H1 (cell line): ENCODE measurements at regions not wholly inside any gene's neighbourhood (a gene's known extent, or its start where the extent isn't known, plus 50 kb on each side); places are given as distances from the start of the nearest gene placed in this dataset.

Source experiments
- CTCF ChIA-PET: fragments of 300-600 bp; sonication (Branson Sonifier 250); formaldehyde crosslinking; loops from one replicate; lab custom pipeline; 2021; ENCODE audit not compliant: partially characterized antibody; lab: Charles Lee
- POLR2A ChIA-PET: fragments of 300-600 bp; sonication (Branson Sonifier 250); formaldehyde crosslinking; loops from one replicate; lab custom pipeline; 2021; ENCODE audit warnings: inconsistent platforms; ENCODE audit not compliant: partially characterized antibody; lab: Charles Lee
- DNase-seq, 2 experiments: peaks; one replicate each; pipeline versions ENCODE4 v3.0.0 to v3.0.0-alpha.2; 2010 to 2022; ENCODE audit warnings: low spot score in 2 of 2, low read depth in 1 of 2, mixed read lengths in 1 of 2
- FAIRE-seq: peaks from 2 replicates; lab custom pipeline; 2011; peaks lifted over from hg19 to GRCh38; lab: Jason Lieb, UNC
- H2AFZ ChIP-seq: 2 replicates; pipeline ENCODE4 v1.8.1; 2012; ENCODE audit warnings: low read length, inconsistent platforms
- H2AK5ac ChIP-seq: 2 replicates; pipeline ENCODE4 v1.6.1; 2013; ENCODE audit warnings: low read depth, low read length
- H2BK120ac ChIP-seq: replicated peaks from 2 replicates; pipeline ENCODE3; 2013; ENCODE audit warnings: low read depth, low read length, inconsistent platforms
- H2BK12ac ChIP-seq: 2 replicates; pipeline ENCODE4 v1.6.1; 2013; ENCODE audit warnings: low read depth, low read length
- H2BK15ac ChIP-seq: 2 replicates; pipeline ENCODE4 v1.6.1; 2013; ENCODE audit warnings: low read length
- H2BK20ac ChIP-seq: 2 replicates; pipeline ENCODE4 v1.6.1; 2013; ENCODE audit warnings: low read length
- H2BK5ac ChIP-seq: 2 replicates; pipeline ENCODE4 v1.6.1; 2013; ENCODE audit warnings: low read depth, low read length
- H3K14ac ChIP-seq: 2 replicates; pipeline ENCODE4 v1.6.1; 2013; ENCODE audit warnings: inconsistent platforms; ENCODE audit not compliant: insufficient read length
- H3K18ac ChIP-seq: 2 replicates; pipeline ENCODE4 v1.6.1; 2013; ENCODE audit warnings: low read length; ENCODE audit errors: extremely low read depth
- H3K23ac ChIP-seq: 2 replicates; pipeline ENCODE4 v1.6.1; 2013; ENCODE audit warnings: inconsistent platforms; ENCODE audit not compliant: insufficient read length
- H3K23me2 ChIP-seq: 2 replicates; pipeline ENCODE4 v1.6.1; 2013; ENCODE audit warnings: low read depth, low read length
- H3K27ac ChIP-seq: 2 replicates; pipeline ENCODE4 v1.6.1; 2011; ENCODE audit warnings: low read depth, low read length, inconsistent platforms
- H3K27me3 ChIP-seq, 4 experiments: replicated peaks in 1 of 4; 1 replicate in 1 of 4; 2 replicates in 3 of 4; pipeline versions ENCODE4 v1.6.1 to v1.8.1; 2011 to 2013; ENCODE audit warnings: low read length in 3 of 4, mild to moderate bottlenecking in 3 of 4, inconsistent platforms in 2 of 4, mixed read lengths in 2 of 4, moderate library complexity in 1 of 4; ENCODE audit not compliant: control insufficient read depth in 3 of 4, insufficient read depth in 3 of 4; ENCODE audit errors: extremely low read depth in 1 of 4
- H3K36me3 ChIP-seq, 4 experiments: 2 replicates each; pipeline versions ENCODE4 v1.6.1 to v1.8.1; 2011 to 2013; ENCODE audit warnings: mild to moderate bottlenecking in 4 of 4, low read length in 3 of 4, moderate library complexity in 2 of 4, control low read depth in 1 of 4, inconsistent platforms in 1 of 4; ENCODE audit not compliant: insufficient read depth in 4 of 4, control insufficient read depth in 2 of 4
- H3K4ac ChIP-seq: replicated peaks from 2 replicates; pipeline ENCODE3; 2013; ENCODE audit warnings: low read length, low read depth, mixed read lengths, inconsistent platforms; ENCODE audit not compliant: insufficient read length
- H3K4me1 ChIP-seq, 4 experiments: replicated peaks in 1 of 4; 1 replicate in 1 of 4; 2 replicates in 3 of 4; pipeline versions ENCODE4 v1.6.1 to v1.8.1; 2011 to 2013; ENCODE audit warnings: low read length in 3 of 4, inconsistent platforms in 2 of 4, mixed read lengths in 1 of 4; ENCODE audit not compliant: insufficient read depth in 4 of 4, control insufficient read depth in 3 of 4
- H3K4me2 ChIP-seq, 2 experiments: 2 replicates each; pipeline versions ENCODE4 v1.6.1 to v1.8.1; 2011 to 2013; ENCODE audit warnings: low read depth in 2 of 2, low read length in 2 of 2, control low read depth in 1 of 2, inconsistent platforms in 1 of 2, mild to moderate bottlenecking in 1 of 2; ENCODE audit not compliant: insufficient read depth in 1 of 2
- H3K4me3 ChIP-seq, 4 experiments: fragments of 200-600, 300-600 bp in 1 of 4; sonication (generic), shearing (Covaris generic), sonication (Bioruptor Twin) in 1 of 4; 2 replicates each; pipeline versions ENCODE4 v1.5.1 to v1.8.1; 2011 to 2016; ENCODE audit warnings: low read length in 4 of 4, low read depth in 3 of 4, control low read depth in 2 of 4, inconsistent platforms in 2 of 4, mild to moderate bottlenecking in 2 of 4, mixed read lengths in 1 of 4, moderate library complexity in 1 of 4; ENCODE audit not compliant: insufficient read depth in 2 of 4; ENCODE audit errors: extremely low read depth in 1 of 4
- H3K56ac ChIP-seq: replicated peaks from 2 replicates; pipeline ENCODE3; 2013; ENCODE audit warnings: low read depth, mild to moderate bottlenecking, mixed read lengths, low read length, inconsistent platforms; ENCODE audit not compliant: insufficient read length
- H3K79me1 ChIP-seq: 2 replicates; pipeline ENCODE4 v1.6.1; 2013; ENCODE audit warnings: low read depth, low read length, control low read depth
- H3K79me2 ChIP-seq, 2 experiments: 2 replicates each; pipeline versions ENCODE4 v1.6.1 to v1.8.1; 2012 to 2013; ENCODE audit warnings: low read length in 2 of 2, mild to moderate bottlenecking in 2 of 2, inconsistent platforms in 1 of 2; ENCODE audit not compliant: insufficient read depth in 2 of 2, control insufficient read depth in 1 of 2
- H3K9ac ChIP-seq, 4 experiments: replicated peaks in 1 of 4; 1 replicate in 1 of 4; 2 replicates in 3 of 4; pipeline versions ENCODE4 v1.6.1 to v1.8.1; 2011 to 2013; ENCODE audit warnings: low read depth in 3 of 4, low read length in 3 of 4, control low read depth in 2 of 4, mild to moderate bottlenecking in 2 of 4, moderate library complexity in 2 of 4, inconsistent platforms in 1 of 4; ENCODE audit errors: extremely low read depth in 1 of 4
- H3K9me3 ChIP-seq, 2 experiments: 2 replicates each; pipeline versions ENCODE4 v1.6.1 to v1.8.1; 2012 to 2013; ENCODE audit warnings: mild to moderate bottlenecking in 2 of 2, moderate library complexity in 2 of 2, control low read depth in 1 of 2, inconsistent platforms in 1 of 2, low read depth in 1 of 2, low read length in 1 of 2, mixed read lengths in 1 of 2; ENCODE audit not compliant: insufficient read depth in 2 of 2
- H4K20me1 ChIP-seq, 2 experiments: replicated peaks in 1 of 2; 2 replicates each; pipeline versions ENCODE3 to v1.8.1; 2011 to 2013; ENCODE audit warnings: inconsistent platforms in 2 of 2, low read length in 2 of 2, mild to moderate bottlenecking in 1 of 2; ENCODE audit not compliant: insufficient read depth in 2 of 2, control insufficient read depth in 1 of 2
- H4K5ac ChIP-seq: 2 replicates; pipeline ENCODE4 v1.6.1; 2013; ENCODE audit warnings: low read length, low read depth, mixed read lengths, inconsistent platforms; ENCODE audit not compliant: insufficient read length
- H4K8ac ChIP-seq: 2 replicates; pipeline ENCODE4 v1.8.0; 2013; ENCODE audit warnings: mild to moderate bottlenecking, moderate library complexity, low read length, inconsistent platforms; ENCODE audit not compliant: insufficient read depth; ENCODE audit errors: extremely low read depth
- H4K91ac ChIP-seq: replicated peaks from 2 replicates; pipeline ENCODE3; 2013; ENCODE audit warnings: low read length, mixed read lengths, inconsistent platforms; ENCODE audit not compliant: insufficient read length
- EP300 ChIP-seq, 2 experiments: IDR thresholded peaks; 1 replicate in 1 of 2; 2 replicates in 1 of 2; pipeline ENCODE4 v1.6.1; 2011 to 2012; ENCODE audit warnings: low read depth in 2 of 2, low read length in 2 of 2, mild to moderate bottlenecking in 2 of 2, borderline replicate concordance in 1 of 2, inconsistent platforms in 1 of 2, moderate library complexity in 1 of 2
- FOSL1 ChIP-seq: IDR thresholded peaks from 2 replicates; pipeline ENCODE4 v1.6.1; 2011; ENCODE audit warnings: mild to moderate bottlenecking, low read depth, low read length, moderate library complexity; ENCODE audit not compliant: insufficient read depth
- JUN ChIP-seq: IDR thresholded peaks from 2 replicates; pipeline ENCODE4 v1.6.1; 2011; ENCODE audit warnings: low read depth, mild to moderate bottlenecking, improper control_type of control experiment, low read length
- KDM4A ChIP-seq: IDR thresholded peaks from one replicate; pipeline ENCODE4 v1.7.1; 2012; ENCODE audit warnings: low read depth, mild to moderate bottlenecking, moderate library complexity, low read length, inconsistent platforms; ENCODE audit not compliant: severe bottlenecking
- KDM5A ChIP-seq: fragments of 200-600 bp; IDR thresholded peaks from 2 replicates; pipeline ENCODE4 v1.7.1; 2012; ENCODE audit warnings: mild to moderate bottlenecking, low read length, inconsistent platforms, mixed read lengths
- RFX5 ChIP-seq: IDR thresholded peaks from 2 replicates; pipeline ENCODE4 v1.6.1; 2011; ENCODE audit warnings: low read depth, low read length, improper control_type of control experiment, borderline replicate concordance
- RNF2 ChIP-seq: fragments of 200-900, 300-1000 bp; sonication (generic); IDR thresholded peaks from 2 replicates; pipeline ENCODE4 v1.7.1; 2016; ENCODE audit warnings: borderline replicate concordance, low read depth, mild to moderate bottlenecking, antibody characterized with exemption, low read length; ENCODE audit not compliant: poor library complexity, severe bottlenecking; ENCODE audit errors: missing control alignments
- TAF1 ChIP-seq: IDR thresholded peaks from 2 replicates; pipeline ENCODE4 v1.6.1; 2011; ENCODE audit warnings: mild to moderate bottlenecking, low read depth, low read length
- WGBS, 2 experiments: shearing (Covaris generic) in 1 of 2; methylation state at CpG; one replicate each; pipeline versions ENCODE4 v1.1.6 to v1.1.7; 2013 to 2015; ENCODE audit warnings: low lambda C conversion rate in 2 of 2, mixed read lengths in 2 of 2, inconsistent platforms in 1 of 2, low coverage in 1 of 2, missing lambda C conversion rate in 1 of 2; ENCODE audit not compliant: insufficient replicate concordance in 2 of 2, insufficient coverage in 1 of 2, insufficient read length in 1 of 2; ENCODE audit errors: extremely low coverage in 1 of 2, missing lambda C conversion rate in 1 of 2; 5-methylcytosine and 5-hydroxymethylcytosine counted together
- TF ChIP-seq, protein P1 (sequence below): IDR thresholded peaks from 2 replicates; pipeline ENCODE4 v1.6.1; 2012; ENCODE audit warnings: inconsistent platforms
- TF ChIP-seq, protein P2 (sequence below): IDR thresholded peaks from 2 replicates; pipeline ENCODE4 v1.6.1; 2012; ENCODE audit warnings: inconsistent platforms
- TF ChIP-seq, protein P3 (sequence below): IDR thresholded peaks from 2 replicates; pipeline ENCODE4 v1.6.1; 2011; ENCODE audit warnings: low read length, improper control_type of control experiment

DNA sequence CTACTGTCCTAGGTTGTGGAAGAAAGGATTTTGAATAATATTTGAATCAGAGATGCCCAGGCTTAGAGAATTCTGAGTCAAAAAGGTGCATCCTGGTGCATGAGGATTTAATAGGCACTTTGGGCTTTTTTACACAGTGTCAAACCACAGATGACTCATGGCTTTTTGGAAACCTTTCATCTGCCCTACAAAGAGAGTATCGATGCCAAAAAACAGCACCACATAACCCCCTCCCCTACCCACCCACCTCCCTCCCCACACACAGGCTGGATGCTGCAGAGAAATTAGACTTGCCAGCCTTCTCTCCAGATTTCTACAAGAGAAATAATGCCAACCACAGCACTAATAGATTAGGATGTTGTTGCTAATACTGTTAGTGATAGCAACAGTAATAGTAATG lies 779.3 kb downstream of the NLGN4X start:
- H3K4ac ChIP-seq: no peak overlapping the region
- H3K14ac ChIP-seq: no peak overlapping the region
- no peak overlapping the region for H4K8ac ChIP-seq
- no peak overlapping the region for H3K56ac ChIP-seq
- FAIRE-seq (no peak), DNase-seq (no peak)
- H2BK20ac ChIP-seq: no peak overlapping the region
- no peak overlapping the region for H2BK12ac ChIP-seq
- H3K9me3 ChIP-seq: no peaks in the 10 kb centered on the region
- no peak overlapping the region for H2BK5ac ChIP-seq
- H3K79me1 ChIP-seq: no peaks in the 10 kb centered on the region
- H2AFZ ChIP-seq: no peak overlapping the region
- no peaks in the 10 kb centered on the region for H4K20me1 ChIP-seq
- H3K4me3 ChIP-seq: no peak overlapping the region
- H3K36me3 ChIP-seq: no peaks in the 10 kb centered on the region
- CTCF ChIA-PET: no interaction called here
- POLR2A ChIA-PET: no interaction called here
- H2BK120ac ChIP-seq: no peak overlapping the region
- H3K27me3 ChIP-seq: no peaks in the 10 kb centered on the region
- H3K4me1 ChIP-seq: no peaks in the 10 kb centered on the region
- H3K9ac ChIP-seq: no peak overlapping the region
- H3K79me2 ChIP-seq: no peaks in the 10 kb centered on the region
- WGBS, 2 experiments: no CpG with 5 or more reads among the region's 1 CpG
- H4K5ac ChIP-seq: no peak overlapping the region
- H2BK15ac ChIP-seq: no peak overlapping the region
- H3K23ac ChIP-seq: no peak overlapping the region
- H4K91ac ChIP-seq: no peak overlapping the region
- H3K27ac ChIP-seq: no peak overlapping the region
- no peak overlapping the region for H3K18ac ChIP-seq
- H3K4me2 ChIP-seq: no peak overlapping the region
- H2AK5ac ChIP-seq: no peak overlapping the region
- no peaks in the 10 kb centered on the region for H3K23me2 ChIP-seq
- TF ChIP-seq, protein P1, sequence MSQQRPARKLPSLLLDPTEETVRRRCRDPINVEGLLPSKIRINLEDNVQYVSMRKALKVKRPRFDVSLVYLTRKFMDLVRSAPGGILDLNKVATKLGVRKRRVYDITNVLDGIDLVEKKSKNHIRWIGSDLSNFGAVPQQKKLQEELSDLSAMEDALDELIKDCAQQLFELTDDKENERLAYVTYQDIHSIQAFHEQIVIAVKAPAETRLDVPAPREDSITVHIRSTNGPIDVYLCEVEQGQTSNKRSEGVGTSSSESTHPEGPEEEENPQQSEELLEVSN: no peak
- TF ChIP-seq KDM4A (no peak), TAF1 (no peak), JUN (no peak), EP300 (IDR thresholded peaks at IDR 0.05; ENCODE audit: borderline replicate concordance in 1 of 2, low read depth in 2 of 2, low read length in 2 of 2) (no peak), KDM5A (no peak), FOSL1 (no peak), RFX5 (no peak), RNF2 (no peak)
- TF ChIP-seq, protein P2, sequence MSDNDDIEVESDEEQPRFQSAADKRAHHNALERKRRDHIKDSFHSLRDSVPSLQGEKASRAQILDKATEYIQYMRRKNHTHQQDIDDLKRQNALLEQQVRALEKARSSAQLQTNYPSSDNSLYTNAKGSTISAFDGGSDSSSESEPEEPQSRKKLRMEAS: no peak
- TF ChIP-seq, protein P3, sequence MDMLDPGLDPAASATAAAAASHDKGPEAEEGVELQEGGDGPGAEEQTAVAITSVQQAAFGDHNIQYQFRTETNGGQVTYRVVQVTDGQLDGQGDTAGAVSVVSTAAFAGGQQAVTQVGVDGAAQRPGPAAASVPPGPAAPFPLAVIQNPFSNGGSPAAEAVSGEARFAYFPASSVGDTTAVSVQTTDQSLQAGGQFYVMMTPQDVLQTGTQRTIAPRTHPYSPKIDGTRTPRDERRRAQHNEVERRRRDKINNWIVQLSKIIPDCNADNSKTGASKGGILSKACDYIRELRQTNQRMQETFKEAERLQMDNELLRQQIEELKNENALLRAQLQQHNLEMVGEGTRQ: no peak
